Ascending aorta (tissue), 2 donors: ENCODE measurements at regions not wholly inside any gene's neighbourhood (a gene's known extent, or its start where the extent isn't known, plus 50 kb on each side); places are given as distances from the start of the nearest gene placed in this dataset.
"Not testable (repeated sequence)": the region's sequence is repeated elsewhere in the genome, so short reads cannot be mapped to it uniquely, and the experiment has no call there.

ENCODE experiments used
- DNase-seq, 2 donors: peaks; one replicate each; pipeline ENCODE4 v3.0.0-alpha.2; 2019; ENCODE audit warnings: low spot score in 2 of 2
- H3K27ac ChIP-seq, 2 donors: fragments of 200-600 bp; sonication (generic); one replicate each; pipeline ENCODE4 v1.5.1; 2016 to 2017; ENCODE audit warnings: mild to moderate bottlenecking in 1 of 2
- H3K27me3 ChIP-seq: fragments of 200-600 bp; sonication (generic); one replicate; pipeline ENCODE4 v1.5.1; 2017
- H3K36me3 ChIP-seq, 2 donors: fragments of 200-600 bp; sonication (generic); one replicate each; pipeline ENCODE4 v1.5.1; 2016
- H3K4me1 ChIP-seq, 2 donors: fragments of 200-600 bp; sonication (generic); one replicate each; pipeline ENCODE4 v1.5.1; 2016 to 2017; ENCODE audit warnings: mild to moderate bottlenecking in 1 of 2
- H3K4me3 ChIP-seq, 2 donors: fragments of 200-600 bp; sonication (generic); one replicate each; pipeline ENCODE4 v1.5.1; 2016 to 2017; ENCODE audit warnings: mild to moderate bottlenecking in 1 of 2
- H3K9me3 ChIP-seq, 2 donors: fragments of 200-600 bp; sonication (generic); one replicate each; pipeline ENCODE4 v1.5.1; 2016
- CTCF ChIP-seq, 3 experiments: fragments of 200-600 bp in 2 of 3; fragments of 450-650 bp in 1 of 3; sonication (generic) in 2 of 3; IDR thresholded peaks; one replicate each; pipeline ENCODE4 v1.5.1; 2016 to 2019; ENCODE audit warnings: antibody characterized with exemption in 3 of 3, mild to moderate bottlenecking in 1 of 3, moderate library complexity in 1 of 3
- intact Hi-C: fragments of 100-400 bp; cut with DNase I; formaldehyde crosslinking; loops from one replicate; pipeline ENCODE4 v1.15.1; 2023

DNA sequence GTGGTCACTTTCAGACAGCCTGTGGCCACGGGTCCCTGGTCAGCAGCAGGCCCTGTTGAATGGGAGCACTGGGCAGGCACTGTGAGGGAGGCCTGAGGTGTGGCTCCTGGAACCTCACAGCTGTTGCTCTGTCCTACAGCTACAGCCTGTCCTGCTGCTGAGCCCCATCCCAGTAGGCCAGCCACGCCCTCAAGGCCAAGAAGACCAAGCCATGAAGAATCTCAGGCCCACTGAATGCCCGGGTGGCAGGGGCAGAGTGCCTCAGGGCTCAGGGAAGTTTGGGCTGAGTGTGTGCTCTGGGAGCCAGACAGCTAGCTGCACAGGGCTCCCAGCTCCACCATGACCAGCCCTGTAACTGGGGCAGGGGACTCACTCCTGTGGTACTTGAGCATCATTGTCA lies 363.5 kb upstream of the NUPR2 start:
- no peak for DNase-seq
- intact Hi-C loops, result no loop called here
- peaks cover 33 to 37% of the 10 kb centered on the region in 2 donors for H3K9me3 ChIP-seq

GRCh38 chr7:56479136-56479535 lies 362.9 kb upstream of the NUPR2 start:
- no peak for DNase-seq
- Histone ChIP-seq H3K4me1 (no peaks in the 10 kb centered on the region), H3K27me3 (no peaks in the 10 kb centered on the region), H3K27ac (no peak overlapping the region), H3K4me3 (no peak overlapping the region), H3K9me3 (peaks cover 33 to 36% of the 10 kb centered on the region in 2 donors), H3K36me3 (no peaks in the 10 kb centered on the region)
- intact Hi-C loops, result no loop called here
- no peak for TF ChIP-seq CTCF (IDR thresholded peaks at IDR 0.05)

More for the DNA sequence above, 363.5 kb upstream of the NUPR2 start:
- Histone ChIP-seq H3K27ac (no peak overlapping the region), H3K4me1 (no peaks in the 10 kb centered on the region), H3K36me3 (no peaks in the 10 kb centered on the region), H3K4me3 (no peak overlapping the region), H3K27me3 (no peaks in the 10 kb centered on the region)
- no peak for TF ChIP-seq CTCF (IDR thresholded peaks at IDR 0.05)

- Histone ChIP-seq H3K36me3 (no peaks in the 10 kb centered on the region), H3K4me3 (no peak overlapping the region), H3K27ac (no peak overlapping the region), H3K27me3 (no peaks in the 10 kb centered on the region), H3K9me3 (peaks cover 41 to 54% of the 10 kb centered on the region in 2 donors), H3K4me1 (no peaks in the 10 kb centered on the region)
- no peak for TF ChIP-seq CTCF (IDR thresholded peaks at IDR 0.05)
- DNase-seq, result no peak
- intact Hi-C loops, result no loop called here
Observed at GRCh38 chr7:56474271-56474670, 358.1 kb upstream of the NUPR2 start.

GRCh38 chr7:56471811-56472210 lies 355.6 kb upstream of the NUPR2 start:
- no peak overlapping the region for H3K4me3 ChIP-seq
- no peak overlapping the region for H3K27ac ChIP-seq
- DNase-seq, result no peak
- no peak for TF ChIP-seq CTCF (IDR thresholded peaks at IDR 0.05)
- H3K27me3 ChIP-seq, result no peaks in the 10 kb centered on the region
- no peaks in the 10 kb centered on the region for H3K36me3 ChIP-seq
- H3K9me3 ChIP-seq, result peaks cover 55 to 75% of the 10 kb centered on the region in 2 donors
- intact Hi-C loops, result no loop called here
- no peaks in the 10 kb centered on the region for H3K4me1 ChIP-seq

DNA sequence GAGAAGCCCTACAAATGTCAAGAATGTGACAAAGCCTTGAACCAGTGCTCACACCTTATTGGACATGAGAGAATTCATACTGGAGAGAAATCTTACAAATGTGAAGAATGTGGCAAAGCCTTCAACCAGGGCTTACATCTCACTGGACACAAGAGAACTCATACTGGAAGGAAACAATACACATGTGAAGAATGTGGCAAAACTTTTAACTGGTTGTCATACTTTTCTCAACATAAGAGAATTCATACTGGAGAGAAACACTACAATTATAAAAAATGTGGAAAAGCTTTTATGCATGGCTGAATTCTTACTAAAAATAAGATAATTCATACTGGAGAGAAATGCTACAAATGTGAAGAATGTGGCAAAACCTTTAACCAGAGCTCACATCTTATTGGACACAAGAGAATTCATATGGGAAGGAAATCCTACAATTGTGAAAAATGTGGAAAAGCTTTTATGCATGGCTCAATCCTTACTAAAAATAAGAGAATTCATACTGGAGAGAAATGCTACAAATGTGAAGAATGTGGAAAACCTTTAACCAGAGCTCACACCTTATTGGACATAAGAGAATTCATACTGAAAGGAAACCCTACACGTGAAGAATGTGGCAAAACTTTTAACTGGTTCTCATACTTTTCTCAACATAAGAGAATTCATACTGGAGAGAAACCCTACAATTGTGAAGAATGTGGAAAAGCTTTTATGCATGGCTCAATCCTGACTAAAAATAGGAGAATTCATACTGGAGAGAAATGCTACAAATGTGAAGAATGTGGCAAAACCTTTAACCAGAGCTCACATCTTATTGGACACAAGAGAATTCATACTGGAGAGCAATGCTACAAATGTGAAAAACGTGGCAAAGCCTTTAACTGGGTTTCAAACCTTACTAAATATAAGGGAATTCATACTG lies 350.6 kb upstream of the NUPR2 start:
- H3K4me3 ChIP-seq, H3K4me1 ChIP-seq, H3K27ac ChIP-seq, H3K36me3 ChIP-seq, intact Hi-C loops, H3K27me3 ChIP-seq, DNase-seq: not testable (repeated sequence)
- H3K9me3 ChIP-seq, result peaks cover 78 to 94% of the 10 kb centered on the region in 2 donors

- Histone ChIP-seq H3K9me3 (peaks cover 12 to 56% of the 10 kb centered on the region in 2 donors), H3K4me1 (no peaks in the 10 kb centered on the region), H3K27me3 (no peaks in the 10 kb centered on the region), H3K27ac (no peak overlapping the region), H3K36me3 (no peaks in the 10 kb centered on the region), H3K4me3 (no peak overlapping the region)
- no peak for TF ChIP-seq CTCF (IDR thresholded peaks at IDR 0.05)
- intact Hi-C loops, result no loop called here
- no peak for DNase-seq
Observed at GRCh38 chr7:56449762-56450161, 333.5 kb upstream of the NUPR2 start.
